Psoas muscle (tissue), 7 donors: ENCODE measurements at regions not wholly inside any gene's neighbourhood (a gene's known extent, or its start where the extent isn't known, plus 50 kb on each side); places are given as distances from the start of the nearest gene placed in this dataset.
"Not testable (repeated sequence)": the region's sequence is repeated elsewhere in the genome, so short reads cannot be mapped to it uniquely, and the experiment has no call there.

ENCODE experiments used
- ATAC-seq, 4 donors: fragments of 200-7000 bp; cut with Tn5 transposase; one replicate each; pipeline ENCODE4 v1.9.1; 2020; ENCODE audit warnings: moderate library complexity in 3 of 4, mild to moderate bottlenecking in 2 of 4
- DNase-seq, 2 donors: peaks; one replicate each; pipeline ENCODE4 v3.0.0-alpha.2; 2020
- H3K27ac ChIP-seq: fragments of 200-600 bp; one replicate; pipeline ENCODE4 v1.8.0; 2022
- H3K27me3 ChIP-seq, 3 donors: fragments of 200-600 bp in 1 of 3; one replicate each; pipeline versions ENCODE4 v1.6.1 to v1.8.0; 2013 to 2022; ENCODE audit warnings: low read length in 2 of 3, mild to moderate bottlenecking in 2 of 3, moderate library complexity in 1 of 3; ENCODE audit not compliant: insufficient read depth in 3 of 3
- H3K36me3 ChIP-seq, 2 donors: fragments of 200-600 bp in 1 of 2; one replicate each; pipeline versions ENCODE4 v1.6.1 to v1.8.0; 2013 to 2022; ENCODE audit warnings: low read depth in 1 of 2, mild to moderate bottlenecking in 1 of 2, moderate library complexity in 1 of 2; ENCODE audit not compliant: insufficient read depth in 1 of 2
- H3K4me1 ChIP-seq: fragments of 200-600 bp; one replicate; pipeline ENCODE4 v1.8.0; 2022
- H3K4me3 ChIP-seq: fragments of 200-600 bp; one replicate; pipeline ENCODE4 v1.8.0; 2022; ENCODE audit warnings: mild to moderate bottlenecking
- H3K9me3 ChIP-seq: fragments of 200-600 bp; one replicate; pipeline ENCODE4 v1.8.0; 2022
- CTCF ChIP-seq: fragments of 200-600 bp; IDR thresholded peaks from one replicate; pipeline ENCODE4 v1.8.0; 2022; ENCODE audit warnings: antibody characterized with exemption
- WGBS, 3 donors: extraction: QIAGEN DNeasy Blood & Tissue Kit; methylation state at CpG; one replicate each; pipeline versions ENCODE4 v1.1.6 to v1.1.7; 2013; 5-methylcytosine and 5-hydroxymethylcytosine counted together
- intact Hi-C, 2 donors: fragments of 100-400 bp; cut with DNase I; formaldehyde crosslinking; loops; one replicate each; pipeline versions ENCODE4 v1.11.0 to v1.14.2; 2022
- donor health status: healthy with polysubstance abuse.
- donor health status: DM: no; HTN: no; CAD: no; lungs with moderate emphysema.
- donor health status: Bipolar disorder and iron deficiency.
- donor health status: healthy.
- donor health status: DM: yes; HTN: yes; CAD: no.
- donor health status: DM: no; HTN: no; CAD: no.
- donor health status: DM: yes; HTN: yes; CAD: no.

- Histone ChIP-seq H3K36me3 (no peaks in the 10 kb centered on the region), H3K27me3 (no peaks in the 10 kb centered on the region), H3K4me3 (no peak overlapping the region), H3K9me3 (no peaks in the 10 kb centered on the region), H3K27ac (no peak overlapping the region), H3K4me1 (no peaks in the 10 kb centered on the region)
- no peak for ATAC-seq
- DNase-seq, result no peak
- TF ChIP-seq CTCF, result no peak
- intact Hi-C loops, result no loop called here
- WGBS, 3 donors, result 76 to 78% (median 76%) methylated on average over 2 of the region's 2 CpGs
Measured at GRCh38 chr1:193443886-193444285, 257.5 kb upstream of the B3GALT2 start.

GRCh38 chr1:193438771-193439170 is 252.4 kb upstream of the B3GALT2 start:
- intact Hi-C loops, result no loop called here
- DNase-seq (no peak), ATAC-seq (no peak)
- H3K36me3 ChIP-seq, result no peaks in the 10 kb centered on the region
- 71 to 95% (median 80%) methylated on average over 1 of the region's 1 CpG for WGBS, 3 donors
- no peaks in the 10 kb centered on the region for H3K4me1 ChIP-seq
- H3K9me3 ChIP-seq, result no peaks in the 10 kb centered on the region
- H3K27ac ChIP-seq, result no peak overlapping the region
- no peak overlapping the region for H3K4me3 ChIP-seq
- no peaks in the 10 kb centered on the region for H3K27me3 ChIP-seq
- no peak for TF ChIP-seq CTCF

GRCh38 chr1:193438312-193438711 is 251.9 kb upstream of the B3GALT2 start:
- no peak for ATAC-seq
- Histone ChIP-seq H3K4me1 (no peaks in the 10 kb centered on the region), H3K4me3 (no peak overlapping the region), H3K36me3 (no peaks in the 10 kb centered on the region), H3K9me3 (no peaks in the 10 kb centered on the region), H3K27ac (no peak overlapping the region), H3K27me3 (no peaks in the 10 kb centered on the region)
- WGBS, 3 donors, result 83 to 90% (median 83%) methylated on average over 2 of the region's 2 CpGs
- intact Hi-C loops, result no loop called here
- DNase-seq, result no peak
- TF ChIP-seq CTCF, result no peak

GRCh38 chr1:193437785-193438184 is 251.4 kb upstream of the B3GALT2 start:
- DNase-seq (no peak), ATAC-seq (no peak)
- Histone ChIP-seq H3K27ac (no peak overlapping the region), H3K9me3 (no peaks in the 10 kb centered on the region), H3K4me3 (no peak overlapping the region), H3K27me3 (no peaks in the 10 kb centered on the region), H3K4me1 (no peaks in the 10 kb centered on the region), H3K36me3 (no peaks in the 10 kb centered on the region)
- intact Hi-C loops, result no loop called here
- TF ChIP-seq CTCF, result no peak

- H3K27ac ChIP-seq, DNase-seq, H3K4me3 ChIP-seq, H3K9me3 ChIP-seq, ATAC-seq, H3K36me3 ChIP-seq, H3K4me1 ChIP-seq, H3K27me3 ChIP-seq, intact Hi-C loops: not testable (repeated sequence)
- WGBS, 3 donors, result 94 to 98% (median 94%) methylated on average over 13 to 19 of the region's 19 CpGs
Measured at GRCh38 chr1:193437333-193437732, 250.9 kb upstream of the B3GALT2 start.
